GM13976 (cell line): ENCODE measurements at regions not wholly inside any gene's neighbourhood (a gene's known extent, or its start where the extent isn't known, plus 50 kb on each side); places are given as distances from the start of the nearest gene placed in this dataset.

Source experiments
- DNase-seq: peaks from one replicate; pipeline ENCODE4 v3.0.0; 2012; ENCODE audit warnings: low spot score
- in situ Hi-C: fragments of 300-500 bp; cut with MboI; formaldehyde crosslinking; loops from one replicate; pipeline ENCODE4 v1.12.0; 2022; ENCODE audit warnings: low sequenced_read_pairs, mixed read lengths, inconsistent platforms; ENCODE audit not compliant: unreplicated experiment
- TF ChIP-seq, protein P1 (sequence below): IDR thresholded peaks from 2 replicates; pipeline ENCODE4 v1.5.1; 2012; ENCODE audit warnings: borderline replicate concordance, mild to moderate bottlenecking; ENCODE audit not compliant: insufficient read depth; ENCODE audit errors: extremely low read depth, missing control alignments, control extremely low read depth

DNA sequence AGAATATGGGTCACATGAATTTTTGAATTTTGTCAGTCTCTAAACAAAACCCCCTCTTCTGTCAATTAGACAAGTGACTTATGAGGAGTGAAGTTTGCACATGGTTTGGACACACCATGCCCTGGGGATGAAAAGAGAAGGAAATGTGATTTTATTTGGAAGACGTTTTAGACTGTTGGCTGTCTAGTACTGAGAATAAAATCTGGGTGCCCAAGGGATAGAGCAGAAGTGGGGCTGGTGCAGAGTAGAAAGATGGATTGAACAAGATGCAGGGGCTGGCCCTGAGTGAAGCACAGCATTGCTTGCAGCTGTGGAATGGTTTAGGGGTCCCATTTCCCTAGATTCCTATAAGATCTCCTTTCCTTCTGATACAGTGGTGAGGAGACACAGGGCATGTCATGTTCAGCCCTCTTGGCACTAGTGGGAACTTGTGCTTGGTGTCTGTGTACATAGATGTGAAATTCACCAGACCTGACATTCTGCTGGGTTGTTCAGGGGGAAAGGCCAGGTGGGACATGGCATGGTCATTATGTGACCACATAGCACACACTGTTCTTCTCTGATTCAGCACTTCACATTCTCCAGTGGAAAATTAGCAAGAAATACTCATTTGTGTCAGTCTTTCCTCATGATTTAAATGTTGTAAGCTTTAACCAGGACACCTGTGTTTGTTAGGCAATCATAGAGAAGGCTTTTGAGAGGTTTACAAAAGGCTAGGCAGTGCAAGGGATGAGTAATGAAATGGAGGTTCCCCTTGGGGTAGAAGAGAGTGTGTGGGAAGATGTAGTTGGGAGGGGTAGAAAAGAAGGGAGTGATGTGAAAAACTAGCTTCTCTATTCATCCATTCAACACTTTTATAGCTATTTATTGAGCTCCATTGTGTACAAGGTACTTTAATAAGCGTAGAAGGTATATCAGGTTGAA is 202.3 kb upstream of the IGF1 start:
- in situ Hi-C loops: no loop called here
- TF ChIP-seq, protein P1, sequence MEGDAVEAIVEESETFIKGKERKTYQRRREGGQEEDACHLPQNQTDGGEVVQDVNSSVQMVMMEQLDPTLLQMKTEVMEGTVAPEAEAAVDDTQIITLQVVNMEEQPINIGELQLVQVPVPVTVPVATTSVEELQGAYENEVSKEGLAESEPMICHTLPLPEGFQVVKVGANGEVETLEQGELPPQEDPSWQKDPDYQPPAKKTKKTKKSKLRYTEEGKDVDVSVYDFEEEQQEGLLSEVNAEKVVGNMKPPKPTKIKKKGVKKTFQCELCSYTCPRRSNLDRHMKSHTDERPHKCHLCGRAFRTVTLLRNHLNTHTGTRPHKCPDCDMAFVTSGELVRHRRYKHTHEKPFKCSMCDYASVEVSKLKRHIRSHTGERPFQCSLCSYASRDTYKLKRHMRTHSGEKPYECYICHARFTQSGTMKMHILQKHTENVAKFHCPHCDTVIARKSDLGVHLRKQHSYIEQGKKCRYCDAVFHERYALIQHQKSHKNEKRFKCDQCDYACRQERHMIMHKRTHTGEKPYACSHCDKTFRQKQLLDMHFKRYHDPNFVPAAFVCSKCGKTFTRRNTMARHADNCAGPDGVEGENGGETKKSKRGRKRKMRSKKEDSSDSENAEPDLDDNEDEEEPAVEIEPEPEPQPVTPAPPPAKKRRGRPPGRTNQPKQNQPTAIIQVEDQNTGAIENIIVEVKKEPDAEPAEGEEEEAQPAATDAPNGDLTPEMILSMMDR: no peak
- no peak for DNase-seq

DNA sequence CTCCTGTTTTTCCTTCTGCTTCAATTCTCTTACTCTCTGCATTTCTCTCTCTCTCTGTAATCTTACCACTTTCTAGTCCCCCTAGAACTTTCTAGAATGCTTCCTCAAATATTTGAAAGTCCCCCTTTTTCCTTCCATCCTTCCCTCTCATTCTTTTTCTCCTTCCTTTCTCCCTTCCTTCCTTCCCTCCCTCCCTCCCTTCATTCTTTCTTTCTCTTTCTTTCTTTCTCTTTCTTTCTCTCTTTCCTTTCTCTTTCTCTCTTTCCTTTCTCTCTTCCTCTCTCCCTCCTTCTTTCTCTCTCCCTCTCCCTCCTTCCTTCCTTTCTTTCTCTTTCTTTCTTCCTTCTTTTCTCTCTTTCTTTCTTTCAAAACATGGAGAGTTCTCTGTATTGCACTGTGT is 201.4 kb upstream of the IGF1 start:
- no peak for DNase-seq
- TF ChIP-seq, protein P1: no peak
- in situ Hi-C loops: no loop called here

DNA sequence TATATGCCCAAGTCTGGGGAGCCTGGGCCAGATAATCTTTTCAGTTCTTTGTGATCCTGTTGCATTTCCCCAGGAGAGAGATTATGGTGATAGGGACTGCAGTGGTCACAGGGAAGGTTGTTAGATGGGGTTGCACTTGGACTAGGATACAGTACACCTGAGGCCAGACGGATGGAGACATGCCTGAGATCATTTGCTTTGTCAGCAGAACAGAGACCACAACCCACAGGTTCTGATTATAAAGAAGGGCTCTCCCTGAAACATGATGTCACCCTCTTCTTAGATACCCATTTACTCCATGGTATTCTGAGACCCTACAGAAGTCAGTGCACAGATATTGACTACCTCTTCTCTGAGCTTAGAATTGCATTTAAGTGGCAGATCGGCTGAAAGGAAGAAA is 200.9 kb upstream of the IGF1 start:
- in situ Hi-C loops: no loop called here
- TF ChIP-seq, protein P1: no peak
- DNase-seq: no peak

DNA sequence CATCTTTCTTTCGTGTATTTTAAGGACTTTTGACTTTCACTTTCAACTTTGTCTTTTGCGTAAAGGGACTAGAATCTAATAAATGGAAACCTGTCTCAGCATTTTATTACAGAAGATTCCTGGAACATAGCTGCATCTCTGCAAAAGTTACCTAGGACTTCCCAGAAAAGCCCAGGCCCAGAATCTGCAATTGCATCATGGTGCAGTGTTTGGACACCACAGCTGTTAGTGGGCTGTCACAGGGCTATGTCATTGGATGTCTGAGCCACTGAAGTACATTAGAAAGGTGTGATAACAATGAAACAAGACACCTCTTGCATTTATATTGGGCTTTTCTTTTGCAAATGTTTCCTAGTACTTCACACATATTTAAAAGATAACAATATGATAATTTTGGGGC is 199.9 kb upstream of the IGF1 start:
- TF ChIP-seq, protein P1: no peak
- in situ Hi-C loops: no loop called here

DNA sequence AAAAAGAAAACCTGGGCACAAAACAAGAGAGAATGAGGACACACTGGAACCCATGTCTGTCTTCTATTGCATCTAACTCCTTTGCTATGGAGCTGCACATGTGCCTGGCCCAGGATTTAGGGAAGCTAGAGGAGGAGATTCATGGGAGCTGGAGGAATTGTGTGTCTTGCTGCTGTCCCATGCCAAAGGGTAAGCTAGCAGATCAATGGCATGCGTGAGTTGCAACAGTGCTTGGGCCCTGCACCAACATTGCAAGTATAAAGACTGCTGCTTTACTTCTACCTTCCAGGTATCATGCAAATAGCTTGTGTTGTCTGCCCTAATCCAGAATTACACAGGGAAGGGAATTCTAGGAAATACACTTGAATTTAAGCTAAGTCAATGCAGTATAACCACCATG is 196.4 kb upstream of the IGF1 start:
- in situ Hi-C loops: no loop called here
- TF ChIP-seq, protein P1: no peak
- no peak for DNase-seq

More for the DNA sequence above, 199.9 kb upstream of the IGF1 start:
- DNase-seq: no peak

DNA sequence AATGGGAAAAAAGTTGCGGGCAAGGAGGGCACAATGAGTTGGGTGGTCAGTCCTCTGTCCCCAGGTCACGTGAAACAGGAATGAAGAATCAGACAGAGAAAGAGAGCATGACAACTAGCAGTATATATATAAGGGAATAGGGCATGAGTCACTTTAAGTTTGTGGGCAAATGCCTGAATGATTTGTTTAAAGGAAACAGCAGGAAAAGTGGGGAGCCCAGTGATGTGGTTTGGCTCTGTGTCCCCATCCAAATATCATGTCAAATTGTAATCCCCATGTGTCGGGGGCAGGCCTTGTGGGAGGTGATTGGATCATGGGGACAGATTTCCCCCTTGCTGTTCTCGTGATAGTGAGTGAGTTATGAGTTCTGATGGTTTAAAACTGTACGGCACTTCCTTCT is 195.3 kb upstream of the IGF1 start:
- DNase-seq: no peak
- in situ Hi-C loops: no loop called here

More for the DNA sequence above, 195.3 kb upstream of the IGF1 start:
- TF ChIP-seq, protein P1: no peak
